GM13976 (cell line): ENCODE measurements at regions not wholly inside any gene's neighbourhood (a gene's known extent, or its start where the extent isn't known, plus 50 kb on each side); places are given as distances from the start of the nearest gene placed in this dataset.

ENCODE experiments used
- DNase-seq: peaks from one replicate; pipeline ENCODE4 v3.0.0; 2012; ENCODE audit warnings: low spot score
- in situ Hi-C: fragments of 300-500 bp; cut with MboI; formaldehyde crosslinking; loops from one replicate; pipeline ENCODE4 v1.12.0; 2022; ENCODE audit warnings: low sequenced_read_pairs, mixed read lengths, inconsistent platforms; ENCODE audit not compliant: unreplicated experiment
- TF ChIP-seq, protein P1 (sequence below): IDR thresholded peaks from 2 replicates; pipeline ENCODE4 v1.5.1; 2012; ENCODE audit warnings: borderline replicate concordance, mild to moderate bottlenecking; ENCODE audit not compliant: insufficient read depth; ENCODE audit errors: extremely low read depth, missing control alignments, control extremely low read depth

DNA sequence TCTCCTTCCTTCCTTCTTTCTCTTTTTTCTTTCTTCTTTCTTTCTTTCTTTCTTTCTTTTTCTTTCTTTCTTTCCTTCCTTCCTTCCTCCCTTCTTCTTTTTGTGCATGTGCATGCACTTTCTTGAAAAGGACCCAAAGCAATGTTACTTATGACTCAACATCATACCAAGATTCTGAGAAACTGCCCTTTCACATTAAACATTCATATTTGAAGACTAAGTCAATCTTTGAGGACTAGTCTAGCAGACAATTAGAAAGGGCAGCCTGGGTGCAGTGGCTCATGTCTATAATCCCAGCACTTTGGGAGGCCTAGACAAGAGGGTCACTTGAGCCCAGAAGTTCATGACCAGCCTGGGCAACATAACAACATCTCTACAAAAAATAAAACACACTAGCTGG lies 212.8 kb upstream of the KITLG start:
- in situ Hi-C loops: no loop called here
- TF ChIP-seq, protein P1, sequence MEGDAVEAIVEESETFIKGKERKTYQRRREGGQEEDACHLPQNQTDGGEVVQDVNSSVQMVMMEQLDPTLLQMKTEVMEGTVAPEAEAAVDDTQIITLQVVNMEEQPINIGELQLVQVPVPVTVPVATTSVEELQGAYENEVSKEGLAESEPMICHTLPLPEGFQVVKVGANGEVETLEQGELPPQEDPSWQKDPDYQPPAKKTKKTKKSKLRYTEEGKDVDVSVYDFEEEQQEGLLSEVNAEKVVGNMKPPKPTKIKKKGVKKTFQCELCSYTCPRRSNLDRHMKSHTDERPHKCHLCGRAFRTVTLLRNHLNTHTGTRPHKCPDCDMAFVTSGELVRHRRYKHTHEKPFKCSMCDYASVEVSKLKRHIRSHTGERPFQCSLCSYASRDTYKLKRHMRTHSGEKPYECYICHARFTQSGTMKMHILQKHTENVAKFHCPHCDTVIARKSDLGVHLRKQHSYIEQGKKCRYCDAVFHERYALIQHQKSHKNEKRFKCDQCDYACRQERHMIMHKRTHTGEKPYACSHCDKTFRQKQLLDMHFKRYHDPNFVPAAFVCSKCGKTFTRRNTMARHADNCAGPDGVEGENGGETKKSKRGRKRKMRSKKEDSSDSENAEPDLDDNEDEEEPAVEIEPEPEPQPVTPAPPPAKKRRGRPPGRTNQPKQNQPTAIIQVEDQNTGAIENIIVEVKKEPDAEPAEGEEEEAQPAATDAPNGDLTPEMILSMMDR: no peak
- no peak for DNase-seq

DNA sequence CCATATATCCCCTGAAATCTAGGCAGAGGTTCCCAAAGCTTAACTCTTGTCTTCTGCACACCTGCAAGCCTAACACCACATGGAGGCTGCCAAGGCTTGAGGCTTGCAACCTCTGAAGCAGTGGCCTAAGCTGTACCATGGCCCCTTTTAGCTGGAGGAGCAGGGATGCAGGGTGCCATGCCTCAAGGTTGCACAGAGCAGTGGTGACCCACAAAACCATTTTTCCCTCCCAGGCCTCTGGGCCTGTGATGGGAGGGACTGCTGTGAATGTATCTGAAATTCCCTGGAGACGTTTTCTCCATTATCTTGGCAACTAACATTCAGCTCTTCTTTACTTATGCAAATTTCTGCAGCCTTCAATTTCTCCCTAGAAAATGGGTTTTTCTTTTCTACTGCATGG lies 210.0 kb upstream of the KITLG start:
- in situ Hi-C loops: no loop called here
- TF ChIP-seq, protein P1: no peak
- no peak for DNase-seq

DNA sequence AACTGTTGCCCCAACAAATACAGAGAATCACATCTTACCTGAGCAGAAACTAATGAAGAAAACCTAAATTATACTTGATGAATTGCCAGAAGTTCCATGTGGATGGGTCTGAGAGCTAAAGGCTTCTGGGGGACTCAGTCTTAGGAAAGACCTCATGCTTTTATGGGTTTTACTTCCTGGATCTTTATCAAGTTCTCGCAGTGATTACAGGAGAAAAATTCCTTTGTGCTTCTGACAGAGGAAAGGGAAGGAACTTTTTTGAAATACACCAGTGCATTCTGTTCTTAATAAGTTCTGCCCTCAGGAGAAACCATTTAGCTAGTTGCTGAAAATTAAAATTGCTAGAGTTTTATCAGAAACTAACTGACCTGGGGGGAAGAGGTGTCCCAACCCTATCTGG lies 203.9 kb upstream of the KITLG start:
- TF ChIP-seq, protein P1: no peak
- no peak for DNase-seq
- in situ Hi-C loops: no loop called here

DNA sequence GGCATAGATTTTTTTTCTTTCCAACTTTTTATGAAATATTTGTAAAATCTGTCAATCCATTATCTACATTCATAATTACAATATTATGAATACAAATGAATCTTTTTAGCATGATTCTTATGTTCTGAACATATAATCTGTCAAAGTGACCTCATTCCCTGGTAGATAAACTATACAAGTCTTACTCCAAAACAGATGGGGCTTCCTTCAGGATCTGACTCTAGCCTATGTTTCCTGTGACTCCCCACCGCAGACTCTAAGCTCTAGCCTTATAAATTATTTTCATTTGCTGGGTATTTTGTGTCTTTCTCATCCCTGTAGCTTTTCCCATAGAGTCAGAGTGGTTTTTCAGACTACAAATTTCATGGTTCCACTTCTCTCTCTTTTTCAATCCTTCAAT lies 202.1 kb upstream of the KITLG start:
- in situ Hi-C loops: no loop called here
- TF ChIP-seq, protein P1: no peak
- DNase-seq: no peak

DNA sequence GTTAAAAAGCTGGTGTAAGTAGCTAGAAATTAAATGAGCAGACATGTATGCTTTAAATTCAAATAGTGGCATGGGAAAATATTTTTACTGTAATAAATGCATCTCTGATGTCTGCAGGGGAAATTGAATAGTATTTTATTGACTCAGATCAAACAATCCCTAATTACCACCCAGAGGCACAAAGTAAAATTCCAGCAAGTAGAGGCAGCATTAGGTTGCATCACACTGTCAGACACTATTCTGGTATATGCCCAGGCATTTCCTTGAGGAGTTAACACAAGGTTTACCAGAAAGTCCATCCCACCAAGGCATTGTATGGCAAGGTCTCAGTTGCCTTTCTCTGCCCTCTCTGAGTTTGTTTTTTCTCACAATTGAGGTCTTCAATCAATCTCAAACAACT lies 201.6 kb upstream of the KITLG start:
- no peak for DNase-seq
- TF ChIP-seq, protein P1: no peak
- in situ Hi-C loops: no loop called here

DNA sequence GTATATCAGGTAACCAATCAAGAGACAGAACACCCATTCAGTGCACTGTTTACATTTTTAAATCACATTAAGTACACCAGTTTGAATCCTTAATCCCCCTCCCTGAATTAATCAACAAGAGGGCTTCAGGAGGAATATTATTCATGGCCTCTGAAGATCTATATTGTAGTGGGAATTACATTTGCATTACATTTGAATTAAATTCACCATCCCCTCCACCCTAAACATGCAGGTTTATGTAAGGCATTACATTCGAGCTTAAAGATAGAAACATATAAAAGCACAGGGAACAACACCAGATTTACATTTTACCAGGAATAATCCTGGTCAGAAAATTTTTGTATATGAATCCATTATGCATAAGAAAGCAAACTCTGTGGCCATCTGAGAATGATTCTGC lies 197.8 kb upstream of the KITLG start:
- TF ChIP-seq, protein P1: no peak
- in situ Hi-C loops: no loop called here
- no peak for DNase-seq

DNA sequence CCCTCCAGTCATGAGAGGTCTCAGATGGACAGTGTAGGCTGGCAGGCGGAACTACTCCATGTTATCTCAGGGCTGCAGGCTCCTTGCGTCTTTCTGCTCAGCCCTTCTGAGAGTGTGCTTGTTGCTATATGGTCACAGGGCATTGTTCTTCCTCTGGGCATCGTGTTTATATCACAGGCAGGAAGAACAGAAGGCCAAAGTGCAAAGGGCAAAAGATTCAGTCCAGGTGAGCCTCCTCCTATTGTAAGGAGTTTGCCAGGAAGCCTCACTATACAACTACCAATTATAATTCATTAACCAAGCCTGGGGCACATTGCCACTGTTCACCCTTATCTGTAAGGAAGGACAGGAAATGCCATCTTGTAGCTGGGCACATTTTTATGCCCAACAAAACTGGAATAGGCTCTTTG lies 195.5 kb upstream of the KITLG start:
- no peak for DNase-seq
- TF ChIP-seq, protein P1: no peak
- in situ Hi-C loops: no loop called here
